H1 (cell line): ENCODE measurements at regions not wholly inside any gene's neighbourhood (a gene's known extent, or its start where the extent isn't known, plus 50 kb on each side); places are given as distances from the start of the nearest gene placed in this dataset.

Source experiments
- CTCF ChIA-PET: fragments of 300-600 bp; sonication (Branson Sonifier 250); formaldehyde crosslinking; loops from one replicate; lab custom pipeline; 2021; ENCODE audit not compliant: partially characterized antibody; lab: Charles Lee
- POLR2A ChIA-PET: fragments of 300-600 bp; sonication (Branson Sonifier 250); formaldehyde crosslinking; loops from one replicate; lab custom pipeline; 2021; ENCODE audit warnings: inconsistent platforms; ENCODE audit not compliant: partially characterized antibody; lab: Charles Lee
- DNase-seq, 2 experiments: peaks; one replicate each; pipeline versions ENCODE4 v3.0.0 to v3.0.0-alpha.2; 2010 to 2022; ENCODE audit warnings: low spot score in 2 of 2, low read depth in 1 of 2, mixed read lengths in 1 of 2
- FAIRE-seq: peaks from 2 replicates; lab custom pipeline; 2011; peaks lifted over from hg19 to GRCh38; lab: Jason Lieb, UNC
- H2AFZ ChIP-seq: 2 replicates; pipeline ENCODE4 v1.8.1; 2012; ENCODE audit warnings: low read length, inconsistent platforms
- H2AK5ac ChIP-seq: 2 replicates; pipeline ENCODE4 v1.6.1; 2013; ENCODE audit warnings: low read depth, low read length
- H2BK120ac ChIP-seq: replicated peaks from 2 replicates; pipeline ENCODE3; 2013; ENCODE audit warnings: low read depth, low read length, inconsistent platforms
- H2BK12ac ChIP-seq: 2 replicates; pipeline ENCODE4 v1.6.1; 2013; ENCODE audit warnings: low read depth, low read length
- H2BK15ac ChIP-seq: 2 replicates; pipeline ENCODE4 v1.6.1; 2013; ENCODE audit warnings: low read length
- H2BK20ac ChIP-seq: 2 replicates; pipeline ENCODE4 v1.6.1; 2013; ENCODE audit warnings: low read length
- H2BK5ac ChIP-seq: 2 replicates; pipeline ENCODE4 v1.6.1; 2013; ENCODE audit warnings: low read depth, low read length
- H3K14ac ChIP-seq: 2 replicates; pipeline ENCODE4 v1.6.1; 2013; ENCODE audit warnings: inconsistent platforms; ENCODE audit not compliant: insufficient read length
- H3K18ac ChIP-seq: 2 replicates; pipeline ENCODE4 v1.6.1; 2013; ENCODE audit warnings: low read length; ENCODE audit errors: extremely low read depth
- H3K23ac ChIP-seq: 2 replicates; pipeline ENCODE4 v1.6.1; 2013; ENCODE audit warnings: inconsistent platforms; ENCODE audit not compliant: insufficient read length
- H3K23me2 ChIP-seq: 2 replicates; pipeline ENCODE4 v1.6.1; 2013; ENCODE audit warnings: low read depth, low read length
- H3K27ac ChIP-seq: 2 replicates; pipeline ENCODE4 v1.6.1; 2011; ENCODE audit warnings: low read depth, low read length, inconsistent platforms
- H3K27me3 ChIP-seq, 4 experiments: replicated peaks in 1 of 4; 1 replicate in 1 of 4; 2 replicates in 3 of 4; pipeline versions ENCODE4 v1.6.1 to v1.8.1; 2011 to 2013; ENCODE audit warnings: low read length in 3 of 4, mild to moderate bottlenecking in 3 of 4, inconsistent platforms in 2 of 4, mixed read lengths in 2 of 4, moderate library complexity in 1 of 4; ENCODE audit not compliant: control insufficient read depth in 3 of 4, insufficient read depth in 3 of 4; ENCODE audit errors: extremely low read depth in 1 of 4
- H3K36me3 ChIP-seq, 4 experiments: 2 replicates each; pipeline versions ENCODE4 v1.6.1 to v1.8.1; 2011 to 2013; ENCODE audit warnings: mild to moderate bottlenecking in 4 of 4, low read length in 3 of 4, moderate library complexity in 2 of 4, control low read depth in 1 of 4, inconsistent platforms in 1 of 4; ENCODE audit not compliant: insufficient read depth in 4 of 4, control insufficient read depth in 2 of 4
- H3K4ac ChIP-seq: replicated peaks from 2 replicates; pipeline ENCODE3; 2013; ENCODE audit warnings: low read length, low read depth, mixed read lengths, inconsistent platforms; ENCODE audit not compliant: insufficient read length
- H3K4me1 ChIP-seq, 4 experiments: replicated peaks in 1 of 4; 1 replicate in 1 of 4; 2 replicates in 3 of 4; pipeline versions ENCODE4 v1.6.1 to v1.8.1; 2011 to 2013; ENCODE audit warnings: low read length in 3 of 4, inconsistent platforms in 2 of 4, mixed read lengths in 1 of 4; ENCODE audit not compliant: insufficient read depth in 4 of 4, control insufficient read depth in 3 of 4
- H3K4me2 ChIP-seq, 2 experiments: 2 replicates each; pipeline versions ENCODE4 v1.6.1 to v1.8.1; 2011 to 2013; ENCODE audit warnings: low read depth in 2 of 2, low read length in 2 of 2, control low read depth in 1 of 2, inconsistent platforms in 1 of 2, mild to moderate bottlenecking in 1 of 2; ENCODE audit not compliant: insufficient read depth in 1 of 2
- H3K4me3 ChIP-seq, 4 experiments: fragments of 200-600, 300-600 bp in 1 of 4; sonication (generic), shearing (Covaris generic), sonication (Bioruptor Twin) in 1 of 4; 2 replicates each; pipeline versions ENCODE4 v1.5.1 to v1.8.1; 2011 to 2016; ENCODE audit warnings: low read length in 4 of 4, low read depth in 3 of 4, control low read depth in 2 of 4, inconsistent platforms in 2 of 4, mild to moderate bottlenecking in 2 of 4, mixed read lengths in 1 of 4, moderate library complexity in 1 of 4; ENCODE audit not compliant: insufficient read depth in 2 of 4; ENCODE audit errors: extremely low read depth in 1 of 4
- H3K56ac ChIP-seq: replicated peaks from 2 replicates; pipeline ENCODE3; 2013; ENCODE audit warnings: low read depth, mild to moderate bottlenecking, mixed read lengths, low read length, inconsistent platforms; ENCODE audit not compliant: insufficient read length
- H3K79me1 ChIP-seq: 2 replicates; pipeline ENCODE4 v1.6.1; 2013; ENCODE audit warnings: low read depth, low read length, control low read depth
- H3K79me2 ChIP-seq, 2 experiments: 2 replicates each; pipeline versions ENCODE4 v1.6.1 to v1.8.1; 2012 to 2013; ENCODE audit warnings: low read length in 2 of 2, mild to moderate bottlenecking in 2 of 2, inconsistent platforms in 1 of 2; ENCODE audit not compliant: insufficient read depth in 2 of 2, control insufficient read depth in 1 of 2
- H3K9ac ChIP-seq, 4 experiments: replicated peaks in 1 of 4; 1 replicate in 1 of 4; 2 replicates in 3 of 4; pipeline versions ENCODE4 v1.6.1 to v1.8.1; 2011 to 2013; ENCODE audit warnings: low read depth in 3 of 4, low read length in 3 of 4, control low read depth in 2 of 4, mild to moderate bottlenecking in 2 of 4, moderate library complexity in 2 of 4, inconsistent platforms in 1 of 4; ENCODE audit errors: extremely low read depth in 1 of 4
- H3K9me3 ChIP-seq, 2 experiments: 2 replicates each; pipeline versions ENCODE4 v1.6.1 to v1.8.1; 2012 to 2013; ENCODE audit warnings: mild to moderate bottlenecking in 2 of 2, moderate library complexity in 2 of 2, control low read depth in 1 of 2, inconsistent platforms in 1 of 2, low read depth in 1 of 2, low read length in 1 of 2, mixed read lengths in 1 of 2; ENCODE audit not compliant: insufficient read depth in 2 of 2
- H4K20me1 ChIP-seq, 2 experiments: replicated peaks in 1 of 2; 2 replicates each; pipeline versions ENCODE3 to v1.8.1; 2011 to 2013; ENCODE audit warnings: inconsistent platforms in 2 of 2, low read length in 2 of 2, mild to moderate bottlenecking in 1 of 2; ENCODE audit not compliant: insufficient read depth in 2 of 2, control insufficient read depth in 1 of 2
- H4K5ac ChIP-seq: 2 replicates; pipeline ENCODE4 v1.6.1; 2013; ENCODE audit warnings: low read length, low read depth, mixed read lengths, inconsistent platforms; ENCODE audit not compliant: insufficient read length
- H4K8ac ChIP-seq: 2 replicates; pipeline ENCODE4 v1.8.0; 2013; ENCODE audit warnings: mild to moderate bottlenecking, moderate library complexity, low read length, inconsistent platforms; ENCODE audit not compliant: insufficient read depth; ENCODE audit errors: extremely low read depth
- H4K91ac ChIP-seq: replicated peaks from 2 replicates; pipeline ENCODE3; 2013; ENCODE audit warnings: low read length, mixed read lengths, inconsistent platforms; ENCODE audit not compliant: insufficient read length
- HDAC2 ChIP-seq, 2 experiments: fragments of 300-600 bp in 1 of 2; sonication (generic) in 1 of 2; IDR thresholded peaks; 2 replicates each; pipeline ENCODE4 v1.6.1; 2011 to 2012; ENCODE audit warnings: low read depth in 2 of 2, low read length in 2 of 2, mild to moderate bottlenecking in 2 of 2, moderate library complexity in 2 of 2, borderline replicate concordance in 1 of 2, inconsistent platforms in 1 of 2
- KDM5A ChIP-seq: fragments of 200-600 bp; IDR thresholded peaks from 2 replicates; pipeline ENCODE4 v1.7.1; 2012; ENCODE audit warnings: mild to moderate bottlenecking, low read length, inconsistent platforms, mixed read lengths
- SP2 ChIP-seq: IDR thresholded peaks from 2 replicates; pipeline ENCODE4 v1.6.1; 2012; ENCODE audit warnings: mild to moderate bottlenecking, low read length, inconsistent platforms
- SRF ChIP-seq: IDR thresholded peaks from 2 replicates; pipeline ENCODE4 v1.6.1; 2011; ENCODE audit warnings: mild to moderate bottlenecking, low read depth, low read length, moderate library complexity
- TCF12 ChIP-seq: IDR thresholded peaks from 2 replicates; pipeline ENCODE4 v1.6.1; 2011; ENCODE audit warnings: low read depth, mild to moderate bottlenecking, low read length
- TEAD4 ChIP-seq: IDR thresholded peaks from 2 replicates; pipeline ENCODE4 v1.6.1; 2012; ENCODE audit warnings: low read depth, low read length, inconsistent platforms, mixed read lengths
- WGBS, 2 experiments: shearing (Covaris generic) in 1 of 2; methylation state at CpG; one replicate each; pipeline versions ENCODE4 v1.1.6 to v1.1.7; 2013 to 2015; ENCODE audit warnings: low lambda C conversion rate in 2 of 2, mixed read lengths in 2 of 2, inconsistent platforms in 1 of 2, low coverage in 1 of 2, missing lambda C conversion rate in 1 of 2; ENCODE audit not compliant: insufficient replicate concordance in 2 of 2, insufficient coverage in 1 of 2, insufficient read length in 1 of 2; ENCODE audit errors: extremely low coverage in 1 of 2, missing lambda C conversion rate in 1 of 2; 5-methylcytosine and 5-hydroxymethylcytosine counted together

DNA sequence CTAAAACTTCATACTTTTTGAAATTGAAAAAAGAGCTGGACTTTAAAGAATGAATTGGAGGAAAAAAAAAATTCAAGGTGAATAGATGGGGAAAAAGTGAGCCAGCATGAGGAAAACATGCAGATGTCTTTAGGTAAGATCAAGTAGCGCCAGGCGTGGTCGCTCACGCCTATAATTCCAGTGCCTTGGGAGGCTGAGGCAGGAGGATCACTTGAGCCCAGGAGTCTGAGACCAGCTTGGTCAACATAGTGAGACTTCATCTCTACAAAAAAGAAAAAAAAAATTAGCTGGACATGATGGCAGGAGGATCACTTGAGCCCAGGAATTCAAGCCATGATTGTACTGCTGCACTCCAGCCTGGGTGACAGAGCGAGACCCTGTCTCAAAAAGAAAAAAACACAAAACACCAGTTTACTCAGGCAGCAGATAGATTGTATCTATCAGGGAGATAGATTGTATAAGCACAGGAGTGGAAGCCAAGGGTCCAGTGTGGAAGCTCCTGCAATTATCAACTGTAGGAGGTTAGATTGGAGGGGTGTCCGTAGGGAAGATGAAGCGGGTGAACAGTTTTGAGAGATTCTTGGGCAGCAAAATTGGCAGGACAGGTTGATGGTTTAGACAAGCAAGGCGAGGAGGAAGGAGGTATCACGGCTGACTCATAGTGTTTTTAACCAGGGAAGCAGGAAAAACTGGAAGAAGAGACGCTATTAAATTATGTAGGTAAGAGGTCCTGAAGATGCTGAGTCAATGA is 97.6 kb upstream of the ZNF217 start:
- ChIA-PET CTCF (interaction anchor here (0.8 to 1.3 kb wide), 5 partner anchors 9 to 224 kb away, joined by 3 to 4 read pairs (median 3); no protein-coding TSS in a partner anchor), POLR2A (no interaction called here)
- FAIRE-seq (no peak), DNase-seq (no peak)
- no peak overlapping the region for H2BK5ac ChIP-seq
- no peaks in the 10 kb centered on the region for H3K23me2 ChIP-seq
- no peaks in the 10 kb centered on the region for H3K79me1 ChIP-seq
- H3K4me2 ChIP-seq: no peak overlapping the region
- no peak overlapping the region for H2BK20ac ChIP-seq
- no peak overlapping the region for H2BK15ac ChIP-seq
- no peak overlapping the region for H3K27ac ChIP-seq
- no peak overlapping the region for H4K5ac ChIP-seq
- H3K79me2 ChIP-seq: no peaks in the 10 kb centered on the region
- H4K8ac ChIP-seq: no peak overlapping the region
- H3K36me3 ChIP-seq: no peaks in the 10 kb centered on the region
- 92% methylated on average over 10 of the region's 10 CpGs; no CpG with 5 or more reads in 1 of the 2 experiments for WGBS, 2 experiments
- no peak overlapping the region for H2AK5ac ChIP-seq
- no peak overlapping the region for H3K56ac ChIP-seq
- no peak overlapping the region for H3K4ac ChIP-seq
- no peaks in the 10 kb centered on the region for H4K20me1 ChIP-seq
- H3K27me3 ChIP-seq: no peaks in the 10 kb centered on the region
- H4K91ac ChIP-seq: no peak overlapping the region
- H3K14ac ChIP-seq: no peak overlapping the region
- H3K9me3 ChIP-seq: no peaks in the 10 kb centered on the region
- no peak overlapping the region for H3K4me3 ChIP-seq
- H3K9ac ChIP-seq: no peak overlapping the region
- no peak overlapping the region for H2BK12ac ChIP-seq
- H3K18ac ChIP-seq: no peak overlapping the region
- H3K23ac ChIP-seq: no peak overlapping the region
- no peak overlapping the region for H2BK120ac ChIP-seq
- H2AFZ ChIP-seq: no peak overlapping the region
- H3K4me1 ChIP-seq: no peaks in the 10 kb centered on the region; a peak in 1 of 7 replicates
- no peak for TF ChIP-seq TEAD4
- TF ChIP-seq SRF: no peak
- TF ChIP-seq TCF12: no peak
- no peak for TF ChIP-seq SP2
- TF ChIP-seq HDAC2 (IDR thresholded peaks at IDR 0.05; ENCODE audit: borderline replicate concordance in 1 of 2, low read depth in 2 of 2, low read length in 2 of 2): no peak
- TF ChIP-seq KDM5A: no peak
